Ectodermal cell (in vitro differentiated cells): ENCODE measurements at regions not wholly inside any gene's neighbourhood (a gene's known extent, or its start where the extent isn't known, plus 50 kb on each side); places are given as distances from the start of the nearest gene placed in this dataset.

ENCODE experiments used
- H3K27ac ChIP-seq: 2 replicates; pipeline ENCODE4 v1.7.0; 2013; ENCODE audit warnings: mild to moderate bottlenecking, low read depth, low read length; ENCODE audit not compliant: insufficient read depth, poor library complexity, severe bottlenecking
- H3K27me3 ChIP-seq: 2 replicates; pipeline ENCODE4 v1.7.0; 2013; ENCODE audit warnings: mild to moderate bottlenecking, low read length; ENCODE audit not compliant: insufficient read depth, control insufficient read depth, poor library complexity, severe bottlenecking
- H3K36me3 ChIP-seq: one replicate; pipeline ENCODE4 v1.7.0; 2013; ENCODE audit warnings: low read length; ENCODE audit not compliant: control insufficient read depth, insufficient read depth
- H3K4me1 ChIP-seq: one replicate; pipeline ENCODE4 v1.7.0; 2013; ENCODE audit warnings: low read length; ENCODE audit not compliant: control insufficient read depth, insufficient read depth
- H3K4me3 ChIP-seq: 2 replicates; pipeline ENCODE4 v1.7.0; 2013; ENCODE audit warnings: low read depth, low read length, control low read depth; ENCODE audit not compliant: insufficient read depth
- H3K9me3 ChIP-seq: 2 replicates; pipeline ENCODE4 v1.7.0; 2013; ENCODE audit warnings: mild to moderate bottlenecking, low read length, moderate library complexity; ENCODE audit not compliant: control insufficient read depth
- WGBS, 2 experiments: methylation state at CpG; one replicate each; pipeline ENCODE4 v1.1.7; 2013; ENCODE audit warnings: missing lambda C conversion rate in 2 of 2; 5-methylcytosine and 5-hydroxymethylcytosine counted together

- Histone ChIP-seq H3K4me3 (no peak overlapping the region), H3K9me3 (no peaks in the 10 kb centered on the region), H3K27ac (no peak overlapping the region), H3K36me3 (no peaks in the 10 kb centered on the region), H3K4me1 (peaks cover 8% of the 10 kb centered on the region), H3K27me3 (no peaks in the 10 kb centered on the region)
- WGBS, 2 experiments: 90 to 95% methylated on average over 12 of the region's 12 CpGs
Observed at GRCh38 chr2:8310557-8311455, 371.1 kb upstream of the ID2 start.

DNA sequence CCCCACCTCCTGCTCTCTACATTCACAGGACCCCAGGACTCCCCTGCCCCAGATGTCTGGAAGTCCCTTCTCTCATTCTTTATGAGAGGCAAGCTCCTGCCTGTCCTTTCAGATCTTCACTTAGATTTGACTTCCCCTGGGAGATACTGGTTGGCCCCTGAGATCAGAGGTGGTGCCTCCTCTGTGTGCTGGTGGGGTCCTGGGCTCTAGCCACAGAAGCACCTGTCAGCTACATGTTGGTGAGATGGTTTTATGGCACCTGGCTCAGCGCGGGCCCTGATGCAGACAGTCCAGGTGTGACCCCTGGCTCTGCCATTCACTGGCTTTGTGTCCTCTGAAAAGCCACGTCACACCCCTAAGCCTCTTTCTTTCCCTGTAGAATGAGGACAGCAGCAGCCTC lies 369.6 kb upstream of the ID2 start:
- H3K36me3 ChIP-seq: no peaks in the 10 kb centered on the region
- 84% methylated on average over 3 of the region's 3 CpGs for WGBS, 2 experiments
- H3K4me1 ChIP-seq: peaks cover 8% of the 10 kb centered on the region
- H3K27ac ChIP-seq: no peak overlapping the region
- H3K4me3 ChIP-seq: no peak overlapping the region
- H3K9me3 ChIP-seq: no peaks in the 10 kb centered on the region
- H3K27me3 ChIP-seq: no peaks in the 10 kb centered on the region

DNA sequence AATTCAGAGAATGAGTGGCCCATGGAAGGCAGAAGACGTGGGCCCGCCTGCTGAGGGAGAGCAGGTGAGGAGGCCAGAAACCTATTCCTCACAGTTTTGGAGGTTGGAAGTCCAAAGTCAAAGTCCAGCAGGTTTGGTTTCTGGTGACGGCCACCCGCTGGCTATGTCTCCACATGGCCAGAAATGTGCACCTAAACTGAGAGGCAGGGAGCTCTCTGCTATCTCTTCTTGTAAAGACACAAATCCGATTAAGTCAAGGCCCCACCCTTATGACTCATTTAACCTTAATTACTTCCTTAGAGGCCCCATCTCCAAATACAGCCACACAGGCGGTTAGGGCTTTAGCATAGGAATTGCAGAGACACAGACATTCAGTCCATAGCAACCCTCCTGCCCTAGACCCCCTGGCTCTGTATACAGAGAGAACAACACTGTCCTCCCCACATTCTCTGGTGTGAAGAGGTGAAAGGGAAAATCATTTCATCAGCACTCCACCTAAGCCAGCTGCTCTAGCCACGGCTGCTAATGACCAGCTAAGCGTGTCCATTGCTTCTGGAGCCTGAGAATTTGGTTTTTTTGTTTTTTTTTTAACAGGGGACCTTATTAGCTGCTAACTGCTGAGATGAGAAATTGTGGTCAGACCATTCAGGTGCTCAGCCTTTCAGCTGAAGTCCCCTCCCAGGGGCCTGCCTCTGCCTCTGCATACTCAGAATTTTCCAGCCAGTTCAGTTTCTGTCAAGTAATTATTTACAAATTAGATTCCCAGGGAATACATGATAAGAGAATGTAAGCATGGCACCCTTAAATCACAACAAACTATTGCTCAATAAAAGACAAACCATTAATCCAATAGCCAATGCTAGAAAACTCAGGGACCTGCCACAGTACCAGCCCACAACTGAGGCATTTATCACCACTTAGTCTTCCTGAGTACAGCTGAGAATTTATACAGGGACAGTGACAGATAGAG lies 368.7 kb upstream of the ID2 start:
- no peaks in the 10 kb centered on the region for H3K27me3 ChIP-seq
- H3K9me3 ChIP-seq: no peaks in the 10 kb centered on the region
- no peak overlapping the region for H3K27ac ChIP-seq
- H3K4me3 ChIP-seq: no peak overlapping the region
- 86 to 87% methylated on average over 8 of the region's 8 CpGs for WGBS, 2 experiments
- H3K4me1 ChIP-seq: peaks cover 8% of the 10 kb centered on the region
- no peaks in the 10 kb centered on the region for H3K36me3 ChIP-seq

GRCh38 chr2:8314063-8314462 lies 367.8 kb upstream of the ID2 start:
- 92 to 93% methylated on average over 2 to 3 of the region's 3 CpGs for WGBS, 2 experiments
- no peaks in the 10 kb centered on the region for H3K9me3 ChIP-seq
- H3K4me3 ChIP-seq: no peak overlapping the region
- H3K27me3 ChIP-seq: no peaks in the 10 kb centered on the region
- H3K4me1 ChIP-seq: peaks cover 8% of the 10 kb centered on the region
- no peaks in the 10 kb centered on the region for H3K36me3 ChIP-seq
- H3K27ac ChIP-seq: no peak overlapping the region

GRCh38 chr2:8315531-8316165 lies 366.2 kb upstream of the ID2 start:
- H3K27ac ChIP-seq: no peak overlapping the region
- H3K4me3 ChIP-seq: no peak overlapping the region
- H3K4me1 ChIP-seq: peaks cover 8% of the 10 kb centered on the region
- no peaks in the 10 kb centered on the region for H3K9me3 ChIP-seq
- no peaks in the 10 kb centered on the region for H3K36me3 ChIP-seq
- H3K27me3 ChIP-seq: no peaks in the 10 kb centered on the region
- 83 to 87% methylated on average over 7 of the region's 7 CpGs for WGBS, 2 experiments

DNA sequence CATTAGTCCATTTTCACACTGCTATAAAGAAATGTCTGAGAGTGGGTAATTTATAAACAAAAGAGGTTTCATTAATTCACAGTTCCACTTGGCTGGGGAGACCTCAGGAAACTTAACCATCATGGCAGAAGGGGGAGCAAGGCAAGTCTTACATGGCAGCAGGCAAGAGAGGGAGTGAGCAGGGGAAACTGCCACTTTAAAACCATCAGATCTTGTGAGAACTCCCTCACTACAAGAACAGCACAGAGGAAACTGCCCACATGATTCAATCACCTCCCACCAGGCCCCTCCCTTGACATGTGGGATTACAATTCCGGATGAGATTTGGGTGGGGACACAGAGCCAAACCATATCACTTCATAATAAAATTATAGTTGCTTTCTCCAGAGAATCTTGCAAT lies 365.5 kb upstream of the ID2 start:
- Histone ChIP-seq H3K9me3 (no peaks in the 10 kb centered on the region), H3K4me3 (no peak overlapping the region), H3K27me3 (no peaks in the 10 kb centered on the region), H3K27ac (no peak overlapping the region), H3K36me3 (no peaks in the 10 kb centered on the region), H3K4me1 (peaks cover 8% of the 10 kb centered on the region)
- 85 to 89% methylated on average over 1 of the region's 1 CpG for WGBS, 2 experiments

DNA sequence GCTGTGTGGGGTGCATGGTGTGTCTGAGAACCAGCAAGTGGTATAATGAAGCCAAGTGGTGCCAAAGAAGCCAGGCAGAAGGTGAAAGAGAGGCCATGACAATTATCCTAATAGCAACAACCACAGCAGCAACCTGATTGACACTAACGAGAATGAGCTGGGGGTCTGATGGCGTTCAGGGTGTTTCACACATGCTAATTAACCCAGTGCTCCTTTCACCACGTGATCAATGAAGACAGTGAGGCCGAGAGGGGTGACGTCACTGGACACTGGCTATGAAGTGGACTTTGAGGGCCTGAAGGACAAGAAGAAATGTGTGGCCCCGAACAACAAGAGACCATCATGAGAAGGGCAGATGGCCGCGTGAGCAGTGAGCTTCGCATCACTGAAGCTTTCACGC lies 364.4 kb upstream of the ID2 start:
- Histone ChIP-seq H3K9me3 (no peaks in the 10 kb centered on the region), H3K4me1 (no peaks in the 10 kb centered on the region), H3K27ac (no peak overlapping the region), H3K4me3 (no peak overlapping the region), H3K36me3 (no peaks in the 10 kb centered on the region), H3K27me3 (no peaks in the 10 kb centered on the region)
- WGBS, 2 experiments: 87 to 93% methylated on average over 10 of the region's 10 CpGs

DNA sequence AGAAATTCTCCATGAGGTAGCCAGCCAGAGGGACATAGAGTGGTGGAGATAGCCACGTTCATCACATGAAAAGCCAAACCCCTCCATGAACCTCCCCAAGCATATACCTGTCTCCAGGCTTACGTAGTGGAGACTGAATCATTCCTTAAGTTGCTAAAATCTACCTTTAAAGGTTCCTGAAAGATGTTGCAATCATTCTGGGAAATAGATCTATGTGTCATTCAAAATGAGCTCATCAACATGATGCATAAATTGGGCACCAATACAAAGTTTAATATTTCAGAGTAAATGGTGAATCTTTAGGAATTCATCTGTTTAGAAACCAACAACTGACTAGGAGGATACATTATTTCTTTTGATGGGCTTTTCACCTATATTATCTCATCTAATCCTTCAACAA lies 362.6 kb upstream of the ID2 start:
- Histone ChIP-seq H3K27ac (no peak overlapping the region), H3K9me3 (no peaks in the 10 kb centered on the region), H3K4me1 (no peaks in the 10 kb centered on the region), H3K27me3 (no peaks in the 10 kb centered on the region), H3K4me3 (no peak overlapping the region), H3K36me3 (no peaks in the 10 kb centered on the region)
- WGBS, 2 experiments: 0 to 47% methylated on average over 1 to 2 of the region's 2 CpGs

GRCh38 chr2:8320311-8321066 lies 361.4 kb upstream of the ID2 start:
- H3K9me3 ChIP-seq: no peaks in the 10 kb centered on the region
- H3K4me3 ChIP-seq: no peak overlapping the region
- no peak overlapping the region for H3K27ac ChIP-seq
- 92 to 94% methylated on average over 6 of the region's 6 CpGs for WGBS, 2 experiments
- H3K27me3 ChIP-seq: no peaks in the 10 kb centered on the region
- H3K4me1 ChIP-seq: no peaks in the 10 kb centered on the region
- H3K36me3 ChIP-seq: no peaks in the 10 kb centered on the region
